Ishikawa (cell line): ENCODE measurements at regions not wholly inside any gene's neighbourhood (a gene's known extent, or its start where the extent isn't known, plus 50 kb on each side); places are given as distances from the start of the nearest gene placed in this dataset.

Experiments
- CEBPB ChIP-seq: IDR thresholded peaks from 2 replicates; pipeline ENCODE4 v1.6.1; 2012
- EP300 ChIP-seq: IDR thresholded peaks from 2 replicates; pipeline ENCODE4 v1.6.1; 2012; ENCODE audit warnings: borderline replicate concordance
- MAX ChIP-seq: IDR thresholded peaks from 2 replicates; pipeline ENCODE4 v1.6.1; 2012
- RAD21 ChIP-seq: IDR thresholded peaks from 2 replicates; pipeline ENCODE4 v1.6.1; 2012; ENCODE audit warnings: low read depth
- TCF12 ChIP-seq: IDR thresholded peaks from 2 replicates; pipeline ENCODE4 v1.6.1; 2012; ENCODE audit warnings: low read depth
- TEAD4 ChIP-seq: IDR thresholded peaks from 2 replicates; pipeline ENCODE4 v1.6.1; 2012
- USF1 ChIP-seq: IDR thresholded peaks from 2 replicates; pipeline ENCODE4 v1.6.1; 2012
- YY1 ChIP-seq: IDR thresholded peaks from 2 replicates; pipeline ENCODE4 v1.6.1; 2012; ENCODE audit warnings: low read depth
- TF ChIP-seq, protein P1 (sequence below): IDR thresholded peaks from 2 replicates; pipeline ENCODE4 v1.6.1; 2012; ENCODE audit warnings: low read depth, mild to moderate bottlenecking

DNA sequence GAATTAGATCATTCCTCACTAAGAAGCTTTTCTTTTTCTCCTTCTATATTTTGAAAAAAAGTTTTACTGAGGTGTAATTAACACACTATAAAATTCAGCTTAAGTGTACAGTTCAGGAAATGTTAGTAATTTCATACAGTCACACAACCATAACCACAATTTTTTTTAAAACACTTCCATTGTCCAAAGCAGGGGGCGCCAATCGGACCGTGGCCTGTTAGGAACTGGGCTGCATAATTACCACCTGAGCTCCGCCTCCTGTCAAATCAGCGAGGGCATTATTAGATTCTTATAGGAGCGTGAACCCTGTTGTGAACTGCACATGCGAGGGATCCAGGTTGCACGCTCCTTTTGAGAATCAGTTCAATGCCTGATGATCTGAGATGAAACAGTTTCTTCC is 427.1 kb downstream of the TFEC start:
- TF ChIP-seq USF1 (no peak), RAD21 (no peak), TEAD4 (no peak), CEBPB (no peak), EP300 (no peak), YY1 (no peak), TCF12 (no peak), MAX (no peak)
- TF ChIP-seq, protein P1, sequence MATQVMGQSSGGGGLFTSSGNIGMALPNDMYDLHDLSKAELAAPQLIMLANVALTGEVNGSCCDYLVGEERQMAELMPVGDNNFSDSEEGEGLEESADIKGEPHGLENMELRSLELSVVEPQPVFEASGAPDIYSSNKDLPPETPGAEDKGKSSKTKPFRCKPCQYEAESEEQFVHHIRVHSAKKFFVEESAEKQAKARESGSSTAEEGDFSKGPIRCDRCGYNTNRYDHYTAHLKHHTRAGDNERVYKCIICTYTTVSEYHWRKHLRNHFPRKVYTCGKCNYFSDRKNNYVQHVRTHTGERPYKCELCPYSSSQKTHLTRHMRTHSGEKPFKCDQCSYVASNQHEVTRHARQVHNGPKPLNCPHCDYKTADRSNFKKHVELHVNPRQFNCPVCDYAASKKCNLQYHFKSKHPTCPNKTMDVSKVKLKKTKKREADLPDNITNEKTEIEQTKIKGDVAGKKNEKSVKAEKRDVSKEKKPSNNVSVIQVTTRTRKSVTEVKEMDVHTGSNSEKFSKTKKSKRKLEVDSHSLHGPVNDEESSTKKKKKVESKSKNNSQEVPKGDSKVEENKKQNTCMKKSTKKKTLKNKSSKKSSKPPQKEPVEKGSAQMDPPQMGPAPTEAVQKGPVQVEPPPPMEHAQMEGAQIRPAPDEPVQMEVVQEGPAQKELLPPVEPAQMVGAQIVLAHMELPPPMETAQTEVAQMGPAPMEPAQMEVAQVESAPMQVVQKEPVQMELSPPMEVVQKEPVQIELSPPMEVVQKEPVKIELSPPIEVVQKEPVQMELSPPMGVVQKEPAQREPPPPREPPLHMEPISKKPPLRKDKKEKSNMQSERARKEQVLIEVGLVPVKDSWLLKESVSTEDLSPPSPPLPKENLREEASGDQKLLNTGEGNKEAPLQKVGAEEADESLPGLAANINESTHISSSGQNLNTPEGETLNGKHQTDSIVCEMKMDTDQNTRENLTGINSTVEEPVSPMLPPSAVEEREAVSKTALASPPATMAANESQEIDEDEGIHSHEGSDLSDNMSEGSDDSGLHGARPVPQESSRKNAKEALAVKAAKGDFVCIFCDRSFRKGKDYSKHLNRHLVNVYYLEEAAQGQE, result no peak
